ENCODE measurements at regions not wholly inside any gene's neighbourhood (a gene's known extent, or its start where the extent isn't known, plus 50 kb on each side); places are given as distances from the start of the nearest gene placed in this dataset.
A peak's percentile ranks its signal among the peaks of the same experiment; 100 is the strongest.

- 91% methylated on average over 3 of the region's 3 CpGs for WGBS
- H3K36me3 ChIP-seq (ENCODE audit: control insufficient read depth in 2 of 2, insufficient read depth in 2 of 2, low read length in 1 of 2) = no peaks in the 10 kb centered on the region
- H3K27me3 ChIP-seq (ENCODE audit: control insufficient read depth in 2 of 2, insufficient read depth in 1 of 2, low read length in 1 of 2) = no peaks in the 10 kb centered on the region
- H3K27ac ChIP-seq (ENCODE audit: low read depth in 1 of 2, low read length in 1 of 2) = no peak overlapping the region
- H3K4me3 ChIP-seq (ENCODE audit: low read length in 2 of 2) = no peak overlapping the region
- no peak for DNase-seq (ENCODE audit: low read depth in 6 of 9, low spot score in 9 of 9)
- H3K4me1 ChIP-seq (ENCODE audit: control insufficient read depth in 2 of 2, insufficient read depth in 2 of 2, low read length in 2 of 2) = no peaks in the 10 kb centered on the region
- H3K9me3 ChIP-seq (ENCODE audit: control insufficient read depth in 2 of 2, insufficient read depth in 1 of 2, low read length in 1 of 2) = no peaks in the 10 kb centered on the region
Observed at GRCh38 chr3:59486520-59486919, 436.7 kb upstream of the CFAP20DC start.

- H3K36me3 ChIP-seq (ENCODE audit: control insufficient read depth in 2 of 2, insufficient read depth in 2 of 2, low read length in 1 of 2) = no peaks in the 10 kb centered on the region
- no peaks in the 10 kb centered on the region for H3K9me3 ChIP-seq (ENCODE audit: control insufficient read depth in 2 of 2, insufficient read depth in 1 of 2, low read length in 1 of 2)
- no peak overlapping the region for H3K27ac ChIP-seq (ENCODE audit: low read depth in 1 of 2, low read length in 1 of 2)
- 96% methylated on average over 3 of the region's 3 CpGs for WGBS
- no peaks in the 10 kb centered on the region for H3K4me1 ChIP-seq (ENCODE audit: control insufficient read depth in 2 of 2, insufficient read depth in 2 of 2, low read length in 2 of 2)
- no peak for DNase-seq (ENCODE audit: low read depth in 6 of 9, low spot score in 9 of 9)
- H3K27me3 ChIP-seq (ENCODE audit: control insufficient read depth in 2 of 2, insufficient read depth in 1 of 2, low read length in 1 of 2) = no peaks in the 10 kb centered on the region
- no peak overlapping the region for H3K4me3 ChIP-seq (ENCODE audit: low read length in 2 of 2)
Observed at GRCh38 chr3:59483191-59483590, 433.4 kb upstream of the CFAP20DC start.

DNA sequence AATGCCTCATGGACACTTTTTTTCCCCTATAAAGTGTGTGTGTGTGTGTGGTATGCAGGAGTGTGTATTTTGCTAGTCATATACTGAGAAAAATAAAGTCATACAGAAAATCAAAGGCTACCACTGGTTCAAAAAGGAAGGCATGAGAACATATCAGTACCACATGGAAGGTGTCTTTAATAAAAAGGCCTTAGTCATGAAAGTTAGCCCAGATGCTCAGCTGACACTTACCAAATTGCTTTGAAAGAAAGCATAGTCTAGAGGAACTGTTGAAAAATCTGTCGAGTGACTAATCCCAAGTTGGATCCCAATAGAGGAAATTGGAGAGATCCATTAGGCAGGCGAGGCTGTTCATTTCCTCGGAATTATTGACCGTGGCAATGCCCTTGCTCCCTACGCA is 432.9 kb upstream of the CFAP20DC start:
- H3K9me3 ChIP-seq (ENCODE audit: control insufficient read depth in 2 of 2, insufficient read depth in 1 of 2, low read length in 1 of 2) = no peaks in the 10 kb centered on the region
- no peaks in the 10 kb centered on the region for H3K27me3 ChIP-seq (ENCODE audit: control insufficient read depth in 2 of 2, insufficient read depth in 1 of 2, low read length in 1 of 2)
- H3K4me3 ChIP-seq (ENCODE audit: low read length in 2 of 2) = no peak overlapping the region
- no peaks in the 10 kb centered on the region for H3K36me3 ChIP-seq (ENCODE audit: control insufficient read depth in 2 of 2, insufficient read depth in 2 of 2, low read length in 1 of 2)
- DNase-seq (ENCODE audit: low read depth in 6 of 9, low spot score in 9 of 9) = no peak
- 96% methylated on average over 5 of the region's 5 CpGs for WGBS
- no peak overlapping the region for H3K27ac ChIP-seq (ENCODE audit: low read depth in 1 of 2, low read length in 1 of 2)
- no peaks in the 10 kb centered on the region for H3K4me1 ChIP-seq (ENCODE audit: control insufficient read depth in 2 of 2, insufficient read depth in 2 of 2, low read length in 2 of 2)

DNA sequence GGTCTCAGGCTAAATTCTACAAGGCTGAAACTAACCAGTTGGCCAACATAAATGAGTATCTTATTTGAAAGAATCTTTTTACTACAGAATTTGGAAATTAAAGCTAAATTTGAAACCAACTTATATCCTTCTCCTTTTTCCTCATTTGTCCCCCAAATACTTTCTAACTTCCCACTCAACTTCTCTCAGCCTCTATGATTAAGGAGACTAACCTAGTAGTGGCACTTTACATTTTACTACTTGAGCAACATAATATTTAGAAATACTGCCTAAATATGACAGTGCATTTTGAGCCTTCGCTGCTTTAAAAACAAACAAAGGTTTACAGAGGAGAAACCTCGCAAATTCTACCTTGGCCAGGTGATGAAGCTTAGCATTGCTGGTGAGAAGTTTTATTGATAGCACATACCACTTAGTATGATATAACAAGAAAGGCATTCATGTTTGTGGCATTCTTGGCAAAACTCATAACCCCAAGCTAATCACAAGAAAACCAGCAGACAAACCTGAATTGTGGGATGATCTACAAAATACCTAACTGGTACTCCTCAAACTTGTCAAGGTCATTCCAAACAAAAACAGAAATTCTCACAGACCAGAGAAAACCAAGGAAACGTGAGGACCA is 432.1 kb upstream of the CFAP20DC start:
- WGBS = 95% methylated on average over 3 of the region's 3 CpGs
- H3K27ac ChIP-seq (ENCODE audit: low read depth in 1 of 2, low read length in 1 of 2) = no peak overlapping the region
- DNase-seq (ENCODE audit: low read depth in 6 of 9, low spot score in 9 of 9) = no peak

DNA sequence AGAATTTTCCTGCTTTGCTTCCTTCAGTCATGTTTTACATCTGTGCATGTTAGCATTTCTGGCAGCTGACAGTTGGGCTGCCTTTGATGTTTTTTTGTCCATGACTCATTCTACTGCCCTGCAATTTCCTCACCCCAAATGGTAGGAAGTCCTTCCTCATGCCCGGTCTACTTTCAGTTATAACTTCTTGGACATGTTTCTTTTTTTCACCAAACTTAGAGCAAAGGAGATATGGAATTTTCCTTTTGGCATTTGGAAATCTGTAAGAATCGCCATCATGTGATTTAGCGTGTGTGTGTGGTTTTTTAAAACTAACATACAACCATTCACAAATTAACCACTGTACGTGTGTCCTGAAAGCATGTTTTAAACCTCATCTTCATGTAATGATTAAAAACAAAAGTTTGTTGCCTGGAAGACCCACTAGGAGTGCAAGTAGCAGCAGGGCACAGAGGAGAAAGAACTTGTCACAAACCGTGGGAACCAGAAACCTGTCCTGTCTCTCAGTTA is 430.7 kb upstream of the CFAP20DC start:
- Histone ChIP-seq H3K27ac (ENCODE audit: low read depth in 1 of 2, low read length in 1 of 2) (no peak overlapping the region), H3K4me1 (ENCODE audit: control insufficient read depth in 2 of 2, insufficient read depth in 2 of 2, low read length in 2 of 2) (no peaks in the 10 kb centered on the region), H3K27me3 (ENCODE audit: control insufficient read depth in 2 of 2, insufficient read depth in 1 of 2, low read length in 1 of 2) (no peaks in the 10 kb centered on the region), H3K36me3 (ENCODE audit: control insufficient read depth in 2 of 2, insufficient read depth in 2 of 2, low read length in 1 of 2) (no peaks in the 10 kb centered on the region), H3K9me3 (ENCODE audit: control insufficient read depth in 2 of 2, insufficient read depth in 1 of 2, low read length in 1 of 2) (no peaks in the 10 kb centered on the region), H3K4me3 (ENCODE audit: low read length in 2 of 2) (no peak overlapping the region)
- DNase-seq (ENCODE audit: low read depth in 6 of 9, low spot score in 9 of 9) = peak in 3 of 9 donors; percentile 7 to 41 (median 13)
- WGBS = 84% methylated on average over 5 of the region's 5 CpGs

More for the DNA sequence above, 432.1 kb upstream of the CFAP20DC start:
- Histone ChIP-seq H3K36me3 (ENCODE audit: control insufficient read depth in 2 of 2, insufficient read depth in 2 of 2, low read length in 1 of 2) (no peaks in the 10 kb centered on the region), H3K4me3 (ENCODE audit: low read length in 2 of 2) (no peak overlapping the region), H3K4me1 (ENCODE audit: control insufficient read depth in 2 of 2, insufficient read depth in 2 of 2, low read length in 2 of 2) (no peaks in the 10 kb centered on the region), H3K9me3 (ENCODE audit: control insufficient read depth in 2 of 2, insufficient read depth in 1 of 2, low read length in 1 of 2) (no peaks in the 10 kb centered on the region), H3K27me3 (ENCODE audit: control insufficient read depth in 2 of 2, insufficient read depth in 1 of 2, low read length in 1 of 2) (no peaks in the 10 kb centered on the region)

DNA sequence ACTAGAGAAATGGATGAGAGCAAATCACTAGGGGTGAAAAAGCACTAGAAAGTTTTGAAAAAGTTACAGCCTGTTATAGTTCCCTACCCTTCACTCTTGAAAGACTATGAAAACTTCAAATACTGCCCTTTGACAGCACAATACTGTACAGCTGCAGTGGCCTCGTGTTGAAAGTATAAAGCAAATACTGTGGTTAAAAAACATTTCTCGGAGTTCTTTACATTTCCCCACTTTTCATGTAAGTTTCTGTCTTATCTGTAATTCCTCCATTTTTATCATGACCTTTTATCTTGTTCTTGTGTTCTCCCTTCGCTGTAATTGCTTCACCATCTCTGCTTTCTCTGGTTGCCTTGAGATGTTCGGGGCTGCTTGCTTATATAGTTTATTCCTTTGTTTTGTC is 423.8 kb upstream of the CFAP20DC start:
- Histone ChIP-seq H3K4me1 (ENCODE audit: control insufficient read depth in 2 of 2, insufficient read depth in 2 of 2, low read length in 2 of 2) (peaks cover 7 to 13% of the 10 kb centered on the region in 2 donors), H3K36me3 (ENCODE audit: control insufficient read depth in 2 of 2, insufficient read depth in 2 of 2, low read length in 1 of 2) (no peaks in the 10 kb centered on the region), H3K4me3 (ENCODE audit: low read length in 2 of 2) (no peak overlapping the region), H3K9me3 (ENCODE audit: control insufficient read depth in 2 of 2, insufficient read depth in 1 of 2, low read length in 1 of 2) (peaks cover 0 to 4% of the 10 kb centered on the region in 2 donors), H3K27me3 (ENCODE audit: control insufficient read depth in 2 of 2, insufficient read depth in 1 of 2, low read length in 1 of 2) (no peaks in the 10 kb centered on the region), H3K27ac (ENCODE audit: low read depth in 1 of 2, low read length in 1 of 2) (peak overlapping the region in 1 of 2 donors; percentile 3)
- peak in 2 of 9 donors; percentile 13 to 57 for DNase-seq (ENCODE audit: low read depth in 6 of 9, low spot score in 9 of 9)
- 14% methylated on average over 4 of the region's 4 CpGs for WGBS

GRCh38 chr3:59472541-59472940 is 422.7 kb upstream of the CFAP20DC start:
- Histone ChIP-seq H3K4me1 (ENCODE audit: control insufficient read depth in 2 of 2, insufficient read depth in 2 of 2, low read length in 2 of 2) (peaks cover 7 to 13% of the 10 kb centered on the region in 2 donors), H3K9me3 (ENCODE audit: control insufficient read depth in 2 of 2, insufficient read depth in 1 of 2, low read length in 1 of 2) (peaks cover 0 to 4% of the 10 kb centered on the region in 2 donors), H3K36me3 (ENCODE audit: control insufficient read depth in 2 of 2, insufficient read depth in 2 of 2, low read length in 1 of 2) (no peaks in the 10 kb centered on the region), H3K27ac (ENCODE audit: low read depth in 1 of 2, low read length in 1 of 2) (no peak overlapping the region), H3K27me3 (ENCODE audit: control insufficient read depth in 2 of 2, insufficient read depth in 1 of 2, low read length in 1 of 2) (no peaks in the 10 kb centered on the region), H3K4me3 (ENCODE audit: low read length in 2 of 2) (no peak overlapping the region)
- DNase-seq (ENCODE audit: low read depth in 6 of 9, low spot score in 9 of 9) = no peak
- WGBS = over 99% methylated on average over 3 of the region's 3 CpGs

GRCh38 chr3:59469948-59470723 is 420.3 kb upstream of the CFAP20DC start:
- Histone ChIP-seq H3K27me3 (ENCODE audit: control insufficient read depth in 2 of 2, insufficient read depth in 1 of 2, low read length in 1 of 2) (no peaks in the 10 kb centered on the region), H3K36me3 (ENCODE audit: control insufficient read depth in 2 of 2, insufficient read depth in 2 of 2, low read length in 1 of 2) (no peaks in the 10 kb centered on the region), H3K27ac (ENCODE audit: low read depth in 1 of 2, low read length in 1 of 2) (no peak overlapping the region), H3K4me1 (ENCODE audit: control insufficient read depth in 2 of 2, insufficient read depth in 2 of 2, low read length in 2 of 2) (peaks cover 7 to 15% of the 10 kb centered on the region in 2 donors), H3K4me3 (ENCODE audit: low read length in 2 of 2) (no peak overlapping the region), H3K9me3 (ENCODE audit: control insufficient read depth in 2 of 2, insufficient read depth in 1 of 2, low read length in 1 of 2) (peaks cover 0 to 4% of the 10 kb centered on the region in 2 donors)
- 97% methylated on average over 2 of the region's 2 CpGs for WGBS
- DNase-seq (ENCODE audit: low read depth in 6 of 9, low spot score in 9 of 9) = no peak

- Histone ChIP-seq H3K27ac (ENCODE audit: low read depth in 1 of 2, low read length in 1 of 2) (no peak overlapping the region), H3K9me3 (ENCODE audit: control insufficient read depth in 2 of 2, insufficient read depth in 1 of 2, low read length in 1 of 2) (peaks cover 0 to 4% of the 10 kb centered on the region in 2 donors), H3K4me1 (ENCODE audit: control insufficient read depth in 2 of 2, insufficient read depth in 2 of 2, low read length in 2 of 2) (peaks cover 0 to 5% of the 10 kb centered on the region in 2 donors), H3K36me3 (ENCODE audit: control insufficient read depth in 2 of 2, insufficient read depth in 2 of 2, low read length in 1 of 2) (no peaks in the 10 kb centered on the region), H3K27me3 (ENCODE audit: control insufficient read depth in 2 of 2, insufficient read depth in 1 of 2, low read length in 1 of 2) (no peaks in the 10 kb centered on the region), H3K4me3 (ENCODE audit: low read length in 2 of 2) (no peak overlapping the region)
- peak in 2 of 9 donors; percentile 15 to 38 for DNase-seq (ENCODE audit: low read depth in 6 of 9, low spot score in 9 of 9)
- WGBS = 88% methylated on average over 4 of the region's 4 CpGs
Observed at GRCh38 chr3:59467476-59467875, 417.7 kb upstream of the CFAP20DC start.

Data from thymus (tissue), 11 donors.